Colonic mucosa (tissue), 4 donors: ENCODE measurements at regions not wholly inside any gene's neighbourhood (a gene's known extent, or its start where the extent isn't known, plus 50 kb on each side); places are given as distances from the start of the nearest gene placed in this dataset.

ENCODE experiments used
- DNase-seq: peaks from one replicate; pipeline ENCODE4 v3.0.0-alpha.2; 2020
- H3K27ac ChIP-seq: fragments of 200-600 bp; one replicate; pipeline ENCODE4 v1.8.0; 2021
- H3K27me3 ChIP-seq: fragments of 200-600 bp; one replicate; pipeline ENCODE4 v1.8.0; 2021
- H3K36me3 ChIP-seq: fragments of 200-600 bp; one replicate; pipeline ENCODE4 v1.8.0; 2021
- H3K4me1 ChIP-seq: fragments of 200-600 bp; one replicate; pipeline ENCODE4 v1.8.0; 2021; ENCODE audit warnings: mild to moderate bottlenecking
- H3K4me3 ChIP-seq: fragments of 200-600 bp; one replicate; pipeline ENCODE4 v1.8.0; 2021
- H3K9ac ChIP-seq, 2 donors: one replicate each; pipeline ENCODE4 v1.7.0; 2013; ENCODE audit warnings: control low read depth in 2 of 2, low read depth in 2 of 2, low read length in 2 of 2
- H3K9me3 ChIP-seq: fragments of 200-600 bp; one replicate; pipeline ENCODE4 v1.8.0; 2021
- CTCF ChIP-seq: fragments of 200-600 bp; IDR thresholded peaks from one replicate; pipeline ENCODE4 v1.8.0; 2022; ENCODE audit warnings: antibody characterized with exemption, mild to moderate bottlenecking
- intact Hi-C: fragments of 100-400 bp; cut with DNase I; formaldehyde crosslinking; loops from one replicate; pipeline ENCODE4 v1.14.1; 2022
- donor health status: healthy.
- donor health status: DM: no; HTN: no; CAD: no.
- donor health status: DM: no; HTN: no; CAD: no.

- Histone ChIP-seq H3K4me3 (no peak overlapping the region), H3K4me1 (no peaks in the 10 kb centered on the region), H3K9ac (peak overlapping the region in 1 of 2 donors; percentile 4), H3K9me3 (no peaks in the 10 kb centered on the region), H3K27ac (no peak overlapping the region), H3K27me3 (no peaks in the 10 kb centered on the region), H3K36me3 (no peaks in the 10 kb centered on the region)
- no peak for TF ChIP-seq CTCF
- intact Hi-C loops = no loop called here
- peak; percentile 67 for DNase-seq
Observed at GRCh38 chr14:65153101-65153500, 50.8 kb upstream of the MAX start.

DNA sequence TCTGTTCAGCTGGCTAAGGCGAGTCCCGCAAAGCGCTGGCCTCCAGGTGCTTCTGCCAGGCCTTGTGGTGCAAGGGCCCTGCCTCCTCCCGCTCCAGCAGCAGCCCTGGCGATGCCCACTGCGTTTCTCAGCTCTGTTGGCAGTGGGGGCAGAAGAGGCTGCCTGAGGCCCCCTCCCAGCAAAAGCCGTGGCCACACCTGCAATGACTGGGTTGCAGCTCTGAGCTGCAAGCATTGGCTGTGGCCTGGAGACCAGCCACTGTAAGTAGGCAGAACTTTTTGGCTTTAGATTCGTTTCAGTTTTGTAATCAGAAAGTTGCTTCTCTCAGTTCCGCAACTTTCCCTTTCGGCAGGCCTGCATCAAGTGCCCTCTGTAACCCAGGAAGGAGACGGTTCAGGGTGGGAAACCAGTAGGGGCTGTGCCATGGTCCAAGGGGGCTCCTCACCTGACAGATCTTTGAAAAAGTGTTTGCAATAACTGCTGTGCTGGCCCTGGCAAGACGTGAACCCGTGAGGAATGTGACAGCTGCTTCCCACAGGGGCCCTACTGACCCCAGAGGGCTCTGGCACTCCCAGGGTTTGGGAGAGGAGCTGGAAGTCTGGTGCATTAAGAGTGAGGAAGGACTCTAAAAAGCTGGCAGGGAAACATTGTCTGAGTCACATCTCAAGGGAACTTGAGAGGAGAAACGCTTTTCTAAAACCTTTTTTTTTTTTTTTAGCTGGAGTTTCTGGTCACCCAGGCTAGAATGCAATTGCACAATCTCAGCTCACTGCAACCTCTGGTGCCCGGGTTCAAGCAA lies 54.5 kb upstream of the MAX start:
- no peak overlapping the region for H3K9ac ChIP-seq
- no peak for TF ChIP-seq CTCF
- H3K4me3 ChIP-seq = no peak overlapping the region

DNA sequence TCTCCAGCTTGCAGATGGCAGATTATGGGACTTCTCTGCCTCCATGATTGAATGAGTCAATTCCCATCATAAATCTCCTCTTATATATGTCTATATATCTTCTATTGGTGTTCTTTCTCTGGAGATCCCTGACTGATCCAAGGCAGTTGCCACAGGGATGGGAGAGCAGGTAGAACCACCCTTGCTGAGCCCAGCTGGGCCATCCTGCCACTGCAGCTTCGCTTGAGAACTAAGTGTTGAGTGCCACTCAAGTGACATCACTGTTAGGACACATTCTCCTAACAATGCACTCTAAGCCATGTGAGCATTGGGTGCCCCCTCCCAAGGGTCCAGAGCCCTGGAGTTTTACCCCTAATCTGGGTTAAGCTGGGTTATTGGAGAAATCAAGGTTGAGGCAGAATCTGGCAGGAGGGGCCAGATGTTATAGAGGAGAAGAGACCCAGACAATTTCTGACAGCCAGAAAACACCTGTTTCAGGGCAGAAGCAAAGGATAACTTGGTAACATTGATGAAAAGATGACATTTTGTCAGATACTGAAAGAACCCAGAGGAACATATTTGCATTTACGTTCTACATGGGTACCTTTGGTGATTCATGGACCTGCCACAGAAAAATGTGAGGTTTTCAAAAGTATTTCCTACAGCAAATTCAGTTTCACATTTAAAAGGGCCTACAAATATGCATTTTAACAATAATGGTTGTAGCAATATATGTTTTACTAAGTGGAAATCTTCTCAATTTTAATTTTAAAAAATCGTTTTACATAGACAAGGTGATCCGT lies 57.2 kb upstream of the MAX start:
- Histone ChIP-seq H3K27me3 (no peaks in the 10 kb centered on the region), H3K4me1 (no peaks in the 10 kb centered on the region)
- TF ChIP-seq CTCF = no peak

More for the DNA sequence above, 54.5 kb upstream of the MAX start:
- Histone ChIP-seq H3K27me3 (no peaks in the 10 kb centered on the region), H3K9me3 (no peaks in the 10 kb centered on the region), H3K4me1 (no peaks in the 10 kb centered on the region), H3K27ac (peak overlapping the region; percentile 32), H3K36me3 (no peaks in the 10 kb centered on the region)
- intact Hi-C loops = no loop called here
- no peak for DNase-seq

DNA sequence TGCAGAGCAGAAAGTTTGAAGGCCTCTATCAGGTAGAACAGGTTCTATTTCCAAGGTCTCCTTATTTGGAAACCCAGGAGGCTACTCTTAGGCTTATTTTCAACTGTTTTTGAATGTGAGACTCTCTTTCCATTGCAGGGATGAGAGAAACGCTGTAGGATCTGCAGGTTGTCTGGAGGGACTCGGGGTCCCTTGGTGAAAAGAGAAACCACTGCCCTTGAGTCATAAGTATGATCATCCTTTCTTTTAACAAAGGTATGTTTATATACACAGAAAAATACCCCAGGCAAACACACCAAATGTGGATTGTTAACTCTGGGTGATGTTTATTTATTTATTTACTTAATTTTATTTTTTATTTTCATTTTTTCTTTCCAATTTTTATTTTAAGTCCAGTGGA lies 57.8 kb upstream of the MAX start:
- Histone ChIP-seq H3K27ac (no peak overlapping the region), H3K9me3 (no peaks in the 10 kb centered on the region), H3K36me3 (no peaks in the 10 kb centered on the region), H3K4me3 (no peak overlapping the region), H3K27me3 (no peaks in the 10 kb centered on the region), H3K9ac (no peak overlapping the region), H3K4me1 (no peaks in the 10 kb centered on the region)
- DNase-seq = no peak
- no peak for TF ChIP-seq CTCF
- intact Hi-C loops = loop anchor here (5.0 kb wide), 1 partner anchor 912 kb away; no protein-coding TSS in a partner anchor

More for the DNA sequence above, 57.2 kb upstream of the MAX start:
- Histone ChIP-seq H3K36me3 (no peaks in the 10 kb centered on the region), H3K9me3 (no peaks in the 10 kb centered on the region), H3K27ac (no peak overlapping the region), H3K4me3 (no peak overlapping the region), H3K9ac (no peak overlapping the region)
- DNase-seq = no peak
- intact Hi-C loops = loop anchor here (5.0 kb wide), 1 partner anchor 913 kb away; no protein-coding TSS in a partner anchor

DNA sequence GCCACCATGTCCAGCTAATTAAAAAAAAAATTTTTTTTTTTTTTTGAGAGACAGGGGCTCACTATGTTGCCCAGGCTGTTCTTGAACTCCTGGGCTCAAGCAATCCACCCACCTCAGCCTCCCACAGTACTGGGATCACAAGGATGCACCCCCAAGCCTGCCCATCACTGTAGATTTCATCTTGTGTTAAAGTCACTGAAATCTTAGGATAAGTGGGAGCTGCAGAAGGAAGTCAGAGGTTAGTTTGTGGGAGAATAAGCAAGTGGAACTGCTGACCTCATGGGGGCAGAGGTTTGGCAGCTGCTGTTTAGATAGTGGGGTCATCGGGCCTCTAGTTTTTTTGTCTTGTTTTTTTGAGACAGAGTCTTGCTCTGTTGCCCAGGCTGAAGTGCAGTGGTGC lies 59.7 kb upstream of the MAX start:
- Histone ChIP-seq H3K9ac (no peak overlapping the region), H3K27ac (no peak overlapping the region), H3K4me1 (no peaks in the 10 kb centered on the region), H3K27me3 (no peaks in the 10 kb centered on the region), H3K9me3 (no peaks in the 10 kb centered on the region), H3K36me3 (no peaks in the 10 kb centered on the region), H3K4me3 (no peak overlapping the region)
- no peak for DNase-seq
- intact Hi-C loops = loop anchor here (5.0 kb wide), 1 partner anchor 910 kb away; no protein-coding TSS in a partner anchor
- TF ChIP-seq CTCF = no peak
